GM19455 (cell line): ENCODE measurements at regions not wholly inside any gene's neighbourhood (a gene's known extent, or its start where the extent isn't known, plus 50 kb on each side); places are given as distances from the start of the nearest gene placed in this dataset.
"Not testable (repeated sequence)": the region's sequence is repeated elsewhere in the genome, so short reads cannot be mapped to it uniquely, and the experiment has no call there.

ENCODE experiments used
- ATAC-seq: cut with Tn5 transposase; IDR thresholded peaks from one replicate; pipeline ENCODE4 v1.9.1; 2021; ENCODE audit not compliant: unreplicated experiment

GRCh38 chr6:165850434-165851019, 187.5 kb upstream of the PDE10A start:
- ATAC-seq: peak; percentile 86

- ATAC-seq: no peak
Observed at GRCh38 chr6:165849534-165850430, 186.7 kb upstream of the PDE10A start.

GRCh38 chr6:165848086-165848426, 185.0 kb upstream of the PDE10A start:
- no peak for ATAC-seq

- ATAC-seq: no peak
Observed at GRCh38 chr6:165847407-165848085, 184.5 kb upstream of the PDE10A start.

GRCh38 chr6:165846123-165846966, 183.3 kb upstream of the PDE10A start:
- ATAC-seq: no peak

- ATAC-seq: no peak
Observed at GRCh38 chr6:165845493-165845892, 182.5 kb upstream of the PDE10A start.

GRCh38 chr6:165844801-165845364, 181.8 kb upstream of the PDE10A start:
- no peak for ATAC-seq

GRCh38 chr6:165844232-165844631, 181.2 kb upstream of the PDE10A start:
- no peak for ATAC-seq

GRCh38 chr6:165843568-165844113, 180.6 kb upstream of the PDE10A start:
- no peak for ATAC-seq

GRCh38 chr6:165843121-165843520, 180.1 kb upstream of the PDE10A start:
- no peak for ATAC-seq

- no peak for ATAC-seq
Observed at GRCh38 chr6:165842281-165842936, 179.4 kb upstream of the PDE10A start.

GRCh38 chr6:165841153-165841558, 178.1 kb upstream of the PDE10A start:
- no peak for ATAC-seq

- no peak for ATAC-seq
Observed at GRCh38 chr6:165837948-165838745, 175.1 kb upstream of the PDE10A start.

GRCh38 chr6:165836648-165837047, 173.6 kb upstream of the PDE10A start:
- ATAC-seq: not testable (repeated sequence)

- ATAC-seq: no peak
Observed at GRCh38 chr6:165835410-165835851, 172.4 kb upstream of the PDE10A start.

GRCh38 chr6:165834613-165835259, 171.7 kb upstream of the PDE10A start:
- ATAC-seq: no peak

GRCh38 chr6:165833355-165833754, 170.3 kb upstream of the PDE10A start:
- ATAC-seq: no peak

GRCh38 chr6:165831812-165832510, 168.9 kb upstream of the PDE10A start:
- no peak for ATAC-seq
